BLaER1 treated with 17β-estradiol and CSF1 and Interleukin-3, amounts not matched to agents 10 nM and 100 nM (cell line): ENCODE measurements at regions not wholly inside any gene's neighbourhood (a gene's known extent, or its start where the extent isn't known, plus 50 kb on each side); places are given as distances from the start of the nearest gene placed in this dataset.

Experiments
- H3K27ac ChIP-seq, 11 experiments: shearing (Covaris generic); formaldehyde crosslinking; 2 replicates each; pipeline ENCODE4 v1.8.1; 2022
- H3K27me3 ChIP-seq, 11 experiments: shearing (Covaris generic); formaldehyde crosslinking; 2 replicates each; pipeline ENCODE4 v1.8.1; 2022
- H3K36me3 ChIP-seq, 11 experiments: shearing (Covaris generic); formaldehyde crosslinking; 2 replicates each; pipeline ENCODE4 v1.8.1; 2022
- H3K4me1 ChIP-seq, 10 experiments: shearing (Covaris generic); formaldehyde crosslinking; 2 replicates each; pipeline ENCODE4 v1.8.1; 2022
- H3K4me2 ChIP-seq, 11 experiments: shearing (Covaris generic); formaldehyde crosslinking; 2 replicates each; pipeline ENCODE4 v1.8.1; 2022
- H3K4me3 ChIP-seq, 10 experiments: shearing (Covaris generic); formaldehyde crosslinking; 2 replicates each; pipeline ENCODE4 v1.8.1; 2022
- H3K9ac ChIP-seq, 11 experiments: shearing (Covaris generic); formaldehyde crosslinking; 2 replicates each; pipeline ENCODE4 v1.8.1; 2022
- H3K9me3 ChIP-seq, 11 experiments: shearing (Covaris generic); formaldehyde crosslinking; replicated peaks in 1 of 11; 2 replicates each; pipeline ENCODE4 v1.8.1; 2022
- H4K20me1 ChIP-seq, 11 experiments: shearing (Covaris generic); formaldehyde crosslinking; 2 replicates each; pipeline ENCODE4 v1.8.1; 2022
- Cebpa-rat ChIP-seq, 11 experiments: shearing (Covaris generic); IDR thresholded peaks; 2 replicates each; pipeline ENCODE4 v1.8.1; 2022

GRCh38 chr4:55729351-55730279, 90.0 kb upstream of the EXOC1L start:
- H3K9me3 ChIP-seq: peaks cover 0 to 11% (median 0%) of the 10 kb centered on the region in 11 experiments; a peak in 1 of 22 replicates
- H3K4me1 ChIP-seq: no peaks in the 10 kb centered on the region
- no peak overlapping the region for H3K4me3 ChIP-seq
- no peak overlapping the region for H3K9ac ChIP-seq
- no peaks in the 10 kb centered on the region for H4K20me1 ChIP-seq
- no peak for TF ChIP-seq Cebpa-rat (IDR thresholded peaks at IDR 0.05)
- H3K27me3 ChIP-seq: no peaks in the 10 kb centered on the region
- H3K36me3 ChIP-seq: no peaks in the 10 kb centered on the region
- no peak overlapping the region for H3K27ac ChIP-seq
- H3K4me2 ChIP-seq: no peak overlapping the region

- Histone ChIP-seq H3K4me1 (no peaks in the 10 kb centered on the region), H3K9ac (no peak overlapping the region), H3K9me3 (peaks cover 0 to 11% (median 0%) of the 10 kb centered on the region in 11 experiments; a peak in 1 of 22 replicates), H4K20me1 (no peaks in the 10 kb centered on the region), H3K4me3 (no peak overlapping the region), H3K27ac (no peak overlapping the region), H3K27me3 (no peaks in the 10 kb centered on the region), H3K36me3 (no peaks in the 10 kb centered on the region), H3K4me2 (no peak overlapping the region)
- TF ChIP-seq Cebpa-rat (IDR thresholded peaks at IDR 0.05): no peak
Measured at GRCh38 chr4:55730280-55730931, 89.2 kb upstream of the EXOC1L start.

- Histone ChIP-seq H3K27me3 (no peaks in the 10 kb centered on the region), H4K20me1 (no peaks in the 10 kb centered on the region), H3K27ac (no peak overlapping the region), H3K9ac (no peak overlapping the region), H3K36me3 (no peaks in the 10 kb centered on the region), H3K4me1 (no peaks in the 10 kb centered on the region), H3K9me3 (peaks cover 0 to 10% (median 0%) of the 10 kb centered on the region in 11 experiments; a peak in 1 of 22 replicates), H3K4me3 (no peak overlapping the region), H3K4me2 (no peak overlapping the region)
- TF ChIP-seq Cebpa-rat (IDR thresholded peaks at IDR 0.05): no peak
Measured at GRCh38 chr4:55731959-55732358, 87.6 kb upstream of the EXOC1L start.

- Histone ChIP-seq H3K27ac (no peak overlapping the region), H4K20me1 (no peaks in the 10 kb centered on the region), H3K4me1 (no peaks in the 10 kb centered on the region), H3K4me2 (no peak overlapping the region), H3K9me3 (0 out of 22 replicates have a peak, but pooled peaks cover 0 to 1% (median 0%) of the 10 kb centered on the region in 11 experiments), H3K27me3 (no peaks in the 10 kb centered on the region), H3K4me3 (no peak overlapping the region), H3K9ac (no peak overlapping the region), H3K36me3 (no peaks in the 10 kb centered on the region)
- TF ChIP-seq Cebpa-rat (IDR thresholded peaks at IDR 0.05): no peak
Measured at GRCh38 chr4:55732864-55733263, 86.7 kb upstream of the EXOC1L start.

- Histone ChIP-seq H4K20me1 (no peaks in the 10 kb centered on the region), H3K4me1 (no peaks in the 10 kb centered on the region), H3K27ac (no peak overlapping the region), H3K4me2 (no peak overlapping the region), H3K27me3 (no peaks in the 10 kb centered on the region), H3K9ac (no peak overlapping the region), H3K4me3 (no peak overlapping the region), H3K9me3 (no peaks in the 10 kb centered on the region), H3K36me3 (no peaks in the 10 kb centered on the region)
- TF ChIP-seq Cebpa-rat (IDR thresholded peaks at IDR 0.05): no peak
Measured at GRCh38 chr4:55733932-55734331, 85.7 kb upstream of the EXOC1L start.

GRCh38 chr4:55736605-55737183, 82.9 kb upstream of the EXOC1L start:
- H3K27ac ChIP-seq: no peak overlapping the region
- no peaks in the 10 kb centered on the region for H3K9me3 ChIP-seq
- no peaks in the 10 kb centered on the region for H3K27me3 ChIP-seq
- H3K36me3 ChIP-seq: no peaks in the 10 kb centered on the region
- no peak overlapping the region for H3K4me3 ChIP-seq
- no peak overlapping the region for H3K9ac ChIP-seq
- no peaks in the 10 kb centered on the region for H4K20me1 ChIP-seq
- no peak for TF ChIP-seq Cebpa-rat (IDR thresholded peaks at IDR 0.05)
- no peak overlapping the region for H3K4me2 ChIP-seq
- H3K4me1 ChIP-seq: no peaks in the 10 kb centered on the region

- Histone ChIP-seq H4K20me1 (no peaks in the 10 kb centered on the region), H3K36me3 (no peaks in the 10 kb centered on the region), H3K27ac (no peak overlapping the region), H3K4me3 (no peak overlapping the region), H3K4me1 (no peaks in the 10 kb centered on the region), H3K27me3 (no peaks in the 10 kb centered on the region), H3K9ac (no peak overlapping the region), H3K4me2 (no peak overlapping the region), H3K9me3 (no peaks in the 10 kb centered on the region)
- no peak for TF ChIP-seq Cebpa-rat (IDR thresholded peaks at IDR 0.05)
Measured at GRCh38 chr4:55742655-55743202, 76.9 kb upstream of the EXOC1L start.

GRCh38 chr4:55744369-55744768, 75.2 kb upstream of the EXOC1L start:
- Histone ChIP-seq H3K4me2 (no peak overlapping the region), H4K20me1 (no peaks in the 10 kb centered on the region), H3K4me3 (no peak overlapping the region), H3K36me3 (no peaks in the 10 kb centered on the region), H3K9me3 (no peaks in the 10 kb centered on the region), H3K9ac (no peak overlapping the region), H3K27me3 (no peaks in the 10 kb centered on the region), H3K27ac (no peak overlapping the region), H3K4me1 (peaks cover 0 to 10% (median 0%) of the 10 kb centered on the region in 10 experiments; a peak in 4 of 20 replicates)
- TF ChIP-seq Cebpa-rat (IDR thresholded peaks at IDR 0.05): no peak

- no peaks in the 10 kb centered on the region for H4K20me1 ChIP-seq
- H3K27ac ChIP-seq: no peak overlapping the region
- H3K9me3 ChIP-seq: peaks cover 0 to 2% (median 0%) of the 10 kb centered on the region in 11 experiments; a peak in 1 of 22 replicates
- no peak overlapping the region for H3K4me3 ChIP-seq
- H3K27me3 ChIP-seq: no peaks in the 10 kb centered on the region
- no peak for TF ChIP-seq Cebpa-rat (IDR thresholded peaks at IDR 0.05)
- H3K4me1 ChIP-seq: peaks cover 0 to 13% (median 0%) of the 10 kb centered on the region in 10 experiments; a peak in 4 of 20 replicates
- no peak overlapping the region for H3K4me2 ChIP-seq
- H3K36me3 ChIP-seq: no peaks in the 10 kb centered on the region
- H3K9ac ChIP-seq: no peak overlapping the region
Measured at GRCh38 chr4:55745014-55745413, 74.6 kb upstream of the EXOC1L start.
